GM23338 (cell line): ENCODE measurements at regions not wholly inside any gene's neighbourhood (a gene's known extent, or its start where the extent isn't known, plus 50 kb on each side); places are given as distances from the start of the nearest gene placed in this dataset.

Experiments
- CREB1 ChIP-seq: fragments of 250-450 bp; sonication (Bioruptor Pico); IDR thresholded peaks from 2 replicates; pipeline ENCODE4 v1.5.0; 2020; ENCODE audit warnings: low read depth, mild to moderate bottlenecking, moderate library complexity
- TF ChIP-seq, protein P1 (sequence below), 2 experiments: fragments of 200-600 bp in 1 of 2; sonication (generic) in 1 of 2; conservative IDR thresholded peaks; 2 replicates each; pipeline versions ENCODE4 v1.5.1 to v1.6.1; 2016 to 2017; ENCODE audit warnings: antibody characterized with exemption in 2 of 2, low read depth in 2 of 2, mild to moderate bottlenecking in 2 of 2, moderate library complexity in 1 of 2

GRCh38 chr7:71034243-71034642, 97.7 kb upstream of the GALNT17 start:
- TF ChIP-seq, protein P1, sequence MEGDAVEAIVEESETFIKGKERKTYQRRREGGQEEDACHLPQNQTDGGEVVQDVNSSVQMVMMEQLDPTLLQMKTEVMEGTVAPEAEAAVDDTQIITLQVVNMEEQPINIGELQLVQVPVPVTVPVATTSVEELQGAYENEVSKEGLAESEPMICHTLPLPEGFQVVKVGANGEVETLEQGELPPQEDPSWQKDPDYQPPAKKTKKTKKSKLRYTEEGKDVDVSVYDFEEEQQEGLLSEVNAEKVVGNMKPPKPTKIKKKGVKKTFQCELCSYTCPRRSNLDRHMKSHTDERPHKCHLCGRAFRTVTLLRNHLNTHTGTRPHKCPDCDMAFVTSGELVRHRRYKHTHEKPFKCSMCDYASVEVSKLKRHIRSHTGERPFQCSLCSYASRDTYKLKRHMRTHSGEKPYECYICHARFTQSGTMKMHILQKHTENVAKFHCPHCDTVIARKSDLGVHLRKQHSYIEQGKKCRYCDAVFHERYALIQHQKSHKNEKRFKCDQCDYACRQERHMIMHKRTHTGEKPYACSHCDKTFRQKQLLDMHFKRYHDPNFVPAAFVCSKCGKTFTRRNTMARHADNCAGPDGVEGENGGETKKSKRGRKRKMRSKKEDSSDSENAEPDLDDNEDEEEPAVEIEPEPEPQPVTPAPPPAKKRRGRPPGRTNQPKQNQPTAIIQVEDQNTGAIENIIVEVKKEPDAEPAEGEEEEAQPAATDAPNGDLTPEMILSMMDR (conservative IDR thresholded peaks at IDR 0.05; ENCODE audit: low read depth in 2 of 2) = no peak
- no peak for TF ChIP-seq CREB1 (CRISPR knock-in tag)
